ENCODE measurements at regions not wholly inside any gene's neighbourhood (a gene's known extent, or its start where the extent isn't known, plus 50 kb on each side); places are given as distances from the start of the nearest gene placed in this dataset.

DNA sequence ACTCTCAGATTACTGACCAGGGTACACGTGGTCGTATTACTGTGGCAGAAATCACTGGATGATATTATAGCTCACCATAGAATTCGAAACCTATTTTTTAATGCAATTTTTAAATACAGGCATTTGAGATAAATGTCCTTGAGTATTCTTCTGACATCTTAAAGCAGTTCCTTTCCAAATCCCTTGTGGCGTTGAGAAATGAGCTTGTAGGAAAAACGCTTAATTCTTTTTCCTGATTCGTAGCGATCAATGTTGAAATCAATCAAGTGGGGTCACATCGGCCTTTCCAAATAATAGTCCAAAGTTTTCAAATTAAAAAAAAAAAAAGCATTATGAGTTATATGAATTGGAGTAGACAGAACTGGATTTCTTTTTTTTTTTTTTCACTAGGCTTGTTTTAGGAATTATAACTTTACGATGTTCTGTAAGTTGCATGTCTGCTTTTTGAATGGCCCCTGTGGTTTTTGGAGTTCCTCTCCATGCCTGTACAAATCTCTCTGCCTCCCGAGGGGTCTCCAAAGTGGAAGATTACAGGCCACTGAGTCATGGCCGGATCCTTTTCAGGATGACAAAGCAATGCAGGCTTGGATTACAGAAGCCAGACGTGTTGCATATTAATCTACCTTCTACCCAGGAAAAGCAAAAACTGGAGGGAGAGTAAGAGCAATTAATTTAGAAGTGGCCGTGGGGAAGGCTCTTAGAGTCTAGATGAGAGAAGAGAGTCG, 226.1 kb downstream of the SHOX start:
- TF ChIP-seq, protein P1, sequence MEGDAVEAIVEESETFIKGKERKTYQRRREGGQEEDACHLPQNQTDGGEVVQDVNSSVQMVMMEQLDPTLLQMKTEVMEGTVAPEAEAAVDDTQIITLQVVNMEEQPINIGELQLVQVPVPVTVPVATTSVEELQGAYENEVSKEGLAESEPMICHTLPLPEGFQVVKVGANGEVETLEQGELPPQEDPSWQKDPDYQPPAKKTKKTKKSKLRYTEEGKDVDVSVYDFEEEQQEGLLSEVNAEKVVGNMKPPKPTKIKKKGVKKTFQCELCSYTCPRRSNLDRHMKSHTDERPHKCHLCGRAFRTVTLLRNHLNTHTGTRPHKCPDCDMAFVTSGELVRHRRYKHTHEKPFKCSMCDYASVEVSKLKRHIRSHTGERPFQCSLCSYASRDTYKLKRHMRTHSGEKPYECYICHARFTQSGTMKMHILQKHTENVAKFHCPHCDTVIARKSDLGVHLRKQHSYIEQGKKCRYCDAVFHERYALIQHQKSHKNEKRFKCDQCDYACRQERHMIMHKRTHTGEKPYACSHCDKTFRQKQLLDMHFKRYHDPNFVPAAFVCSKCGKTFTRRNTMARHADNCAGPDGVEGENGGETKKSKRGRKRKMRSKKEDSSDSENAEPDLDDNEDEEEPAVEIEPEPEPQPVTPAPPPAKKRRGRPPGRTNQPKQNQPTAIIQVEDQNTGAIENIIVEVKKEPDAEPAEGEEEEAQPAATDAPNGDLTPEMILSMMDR (conservative IDR thresholded peaks at IDR 0.05; ENCODE audit: low read length): no peak
- TF ChIP-seq EZH2phosphoT487 (IDR thresholded peaks at IDR 0.05; ENCODE audit: borderline replicate concordance): no peak

Data from Loucy (cell line).